Tibial nerve (tissue), 4 donors: ENCODE measurements at regions not wholly inside any gene's neighbourhood (a gene's known extent, or its start where the extent isn't known, plus 50 kb on each side); places are given as distances from the start of the nearest gene placed in this dataset.

Experiments used
- DNase-seq, 2 donors: peaks; one replicate each; pipeline ENCODE4 v3.0.0-alpha.2; 2019; ENCODE audit warnings: low spot score in 2 of 2
- H3K27ac ChIP-seq, 4 donors: fragments of 200-600 bp; sonication (generic) in 3 of 4; one replicate each; pipeline ENCODE4 v1.5.1; 2017 to 2019; ENCODE audit warnings: mild to moderate bottlenecking in 1 of 4
- H3K27me3 ChIP-seq, 2 donors: fragments of 200-600 bp; sonication (generic) in 1 of 2; one replicate each; pipeline versions ENCODE4 v1.5.1 to v1.6.0; 2017 to 2019
- H3K36me3 ChIP-seq, 3 donors: fragments of 200-600 bp; sonication (generic); one replicate each; pipeline ENCODE4 v1.5.1; 2018 to 2019
- H3K4me1 ChIP-seq, 4 donors: fragments of 200-600 bp; sonication (generic) in 3 of 4; one replicate each; pipeline ENCODE4 v1.5.1; 2017 to 2019
- H3K4me3 ChIP-seq, 4 donors: fragments of 200-600 bp; sonication (generic) in 3 of 4; one replicate each; pipeline ENCODE4 v1.5.1; 2017 to 2019; ENCODE audit warnings: mild to moderate bottlenecking in 1 of 4, moderate library complexity in 1 of 4
- H3K9me3 ChIP-seq, 4 donors: fragments of 200-600 bp; sonication (generic) in 3 of 4; one replicate each; pipeline ENCODE4 v1.5.1; 2017 to 2019
- CTCF ChIP-seq, 5 experiments: fragments of 200-600 bp in 3 of 5; fragments of 450-650 bp in 2 of 5; sonication (generic) in 3 of 5; IDR thresholded peaks; one replicate each; pipeline ENCODE4 v1.5.1; 2016 to 2019; ENCODE audit warnings: antibody characterized with exemption in 5 of 5, mild to moderate bottlenecking in 3 of 5, moderate library complexity in 2 of 5
- EP300 ChIP-seq, 2 donors: sonication (generic); formaldehyde crosslinking; IDR thresholded peaks; one replicate each; pipeline ENCODE4 v1.6.1; 2017; ENCODE audit warnings: antibody characterized with exemption in 2 of 2, mild to moderate bottlenecking in 1 of 2
- POLR2A ChIP-seq, 2 donors: fragments of 450-650 bp; IDR thresholded peaks; one replicate each; pipeline ENCODE4 v1.6.1; 2017; ENCODE audit warnings: antibody characterized with exemption in 2 of 2, mild to moderate bottlenecking in 2 of 2, moderate library complexity in 2 of 2
- WGBS, 2 donors: methylation state at CpG; one replicate each; pipeline ENCODE4 v1.1.5; 2018; 5-methylcytosine and 5-hydroxymethylcytosine counted together

DNA sequence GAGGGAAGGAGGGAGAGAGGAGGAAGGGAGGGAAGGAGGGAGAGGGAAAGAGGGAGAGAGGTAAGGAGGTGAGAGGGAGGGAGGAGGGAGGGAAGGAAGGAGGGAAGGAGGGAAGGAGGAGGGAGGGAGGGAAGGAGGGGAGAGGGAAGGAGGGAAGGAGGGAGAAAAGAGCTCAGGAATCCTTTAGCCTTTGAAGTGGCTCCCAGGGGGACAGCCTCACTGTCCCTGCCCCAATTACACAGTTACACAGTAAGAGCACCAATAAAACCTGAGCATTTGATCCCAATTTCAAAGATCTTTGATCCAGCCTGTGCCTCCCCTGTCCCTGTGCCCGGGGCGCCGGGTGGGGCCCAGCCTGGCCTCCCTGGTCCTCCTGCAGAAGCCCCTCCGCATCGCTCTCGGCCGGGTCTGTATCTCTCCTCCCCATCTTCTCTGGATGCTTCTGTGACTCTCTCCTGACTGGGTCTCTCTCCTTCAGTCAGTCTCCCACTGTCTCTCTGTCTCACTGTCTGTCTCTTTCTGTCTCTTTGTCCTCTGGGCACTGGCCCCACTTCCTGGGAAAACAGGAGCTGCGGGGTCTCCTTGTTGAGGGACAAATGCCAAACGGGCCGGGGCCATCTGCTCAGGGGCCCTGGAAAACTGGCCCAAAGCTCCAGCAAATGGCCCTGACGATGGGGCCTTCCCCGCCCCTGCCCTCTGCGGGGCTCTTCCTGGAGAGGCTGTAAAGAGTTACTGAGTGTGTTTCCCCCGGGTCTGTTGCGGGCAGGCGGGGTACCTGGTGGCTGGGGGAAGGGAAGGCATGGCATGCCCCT is 54.2 kb upstream of the EGFL7 start:
- H3K4me3 ChIP-seq, result no peak overlapping the region
- no peaks in the 10 kb centered on the region for H3K36me3 ChIP-seq
- H3K9me3 ChIP-seq, result no peaks in the 10 kb centered on the region
- peak overlapping the region in 1 of 4 donors; percentile 31 for H3K27ac ChIP-seq
- H3K4me1 ChIP-seq, result peaks cover 0 to 65% (median 23%) of the 10 kb centered on the region in 4 donors
- H3K27me3 ChIP-seq, result peaks cover 0 to 3% of the 10 kb centered on the region in 2 donors
- DNase-seq, result no peak
- TF ChIP-seq EP300 (IDR thresholded peaks at IDR 0.05), result no peak
- no peak for TF ChIP-seq POLR2A (IDR thresholded peaks at IDR 0.05)
- no peak for TF ChIP-seq CTCF (IDR thresholded peaks at IDR 0.05)
- WGBS, 2 donors, result 68 to 69% methylated on average over 15 to 16 of the region's 16 CpGs

DNA sequence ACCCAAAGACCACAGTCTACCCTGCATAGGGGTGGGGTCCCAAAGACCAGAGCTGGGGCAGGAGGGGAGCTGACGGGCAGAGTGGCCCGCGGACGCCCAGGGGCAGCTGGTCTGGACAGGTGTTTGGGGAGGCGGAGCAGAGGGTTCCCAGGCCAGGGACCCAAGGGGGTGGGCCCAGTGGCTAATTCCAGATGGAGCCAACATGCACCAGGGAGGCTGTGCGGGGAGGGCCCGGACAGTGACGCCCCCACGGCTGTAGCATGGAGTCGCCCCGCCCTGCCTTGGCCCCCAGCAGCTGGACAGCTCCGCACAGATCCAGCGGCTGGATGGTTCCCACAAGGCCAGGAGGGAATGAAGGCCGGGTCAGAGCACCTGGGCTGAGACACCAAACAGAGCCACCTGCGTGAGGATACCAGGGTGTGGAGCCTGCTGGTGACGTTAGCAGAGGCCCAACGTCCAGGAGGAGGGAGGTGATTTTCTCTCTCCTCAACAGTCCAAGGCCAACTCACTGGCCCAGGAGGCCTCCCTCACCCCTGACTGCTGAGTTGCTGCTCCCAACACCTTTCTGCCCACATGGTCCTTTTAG is 55.3 kb upstream of the EGFL7 start:
- peak overlapping the region in 1 of 4 donors; percentile 53 for H3K27ac ChIP-seq
- TF ChIP-seq CTCF (IDR thresholded peaks at IDR 0.05), result no peak
- no peak for TF ChIP-seq POLR2A (IDR thresholded peaks at IDR 0.05)
- no peak for TF ChIP-seq EP300 (IDR thresholded peaks at IDR 0.05)
- peaks cover 0 to 74% (median 31%) of the 10 kb centered on the region in 4 donors for H3K4me1 ChIP-seq
- H3K4me3 ChIP-seq, result no peak overlapping the region
- H3K27me3 ChIP-seq, result peaks cover 0 to 3% of the 10 kb centered on the region in 2 donors
- WGBS, 2 donors, result 81 to 88% methylated on average over 11 to 16 of the region's 17 CpGs
- DNase-seq, result no peak
- H3K9me3 ChIP-seq, result no peaks in the 10 kb centered on the region
- no peaks in the 10 kb centered on the region for H3K36me3 ChIP-seq

DNA sequence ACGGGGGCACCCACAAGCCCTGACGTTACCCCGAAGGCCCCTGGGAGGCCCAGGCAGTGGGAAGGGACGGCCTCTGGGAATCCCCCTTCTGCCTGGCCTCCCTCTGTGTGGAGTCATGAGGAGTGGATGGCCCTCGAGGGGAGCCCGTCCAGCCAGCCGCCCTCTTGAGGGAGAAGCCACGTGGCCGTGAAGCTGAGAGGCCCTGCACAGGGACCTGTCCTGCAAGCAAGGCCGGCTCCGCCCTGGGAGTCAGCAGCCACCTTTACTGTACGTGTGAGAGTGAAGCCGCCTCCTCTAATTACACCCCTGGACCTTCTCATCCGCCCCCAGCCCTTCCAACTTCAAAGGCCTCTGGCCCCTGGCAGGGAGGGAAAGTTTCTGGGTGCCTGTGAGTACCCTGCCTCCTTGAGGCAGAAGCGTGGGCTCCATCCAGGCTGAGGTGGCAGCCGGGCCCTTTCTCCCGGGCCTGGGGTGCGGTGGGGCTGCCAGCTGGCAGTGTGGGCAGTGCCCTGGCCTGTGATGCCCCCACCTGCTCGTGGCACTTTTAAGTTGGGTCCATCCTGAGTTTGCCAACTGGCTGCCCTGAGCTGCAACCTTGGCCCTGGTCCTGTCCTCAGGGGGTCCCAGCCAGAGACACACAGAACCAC is 55.9 kb upstream of the EGFL7 start:
- DNase-seq, result no peak
- no peak for TF ChIP-seq POLR2A (IDR thresholded peaks at IDR 0.05)
- TF ChIP-seq CTCF (IDR thresholded peaks at IDR 0.05), result no peak
- no peak for TF ChIP-seq EP300 (IDR thresholded peaks at IDR 0.05)
- H3K27ac ChIP-seq, result peak overlapping the region in 2 of 4 donors; percentile 28 to 53
- H3K4me3 ChIP-seq, result no peak overlapping the region
- peaks cover 0 to 80% (median 35%) of the 10 kb centered on the region in 4 donors for H3K4me1 ChIP-seq
- no peaks in the 10 kb centered on the region for H3K36me3 ChIP-seq
- 67 to 68% methylated on average over 12 to 18 of the region's 19 CpGs for WGBS, 2 donors
- H3K27me3 ChIP-seq, result peaks cover 0 to 3% of the 10 kb centered on the region in 2 donors
- H3K9me3 ChIP-seq, result no peaks in the 10 kb centered on the region

DNA sequence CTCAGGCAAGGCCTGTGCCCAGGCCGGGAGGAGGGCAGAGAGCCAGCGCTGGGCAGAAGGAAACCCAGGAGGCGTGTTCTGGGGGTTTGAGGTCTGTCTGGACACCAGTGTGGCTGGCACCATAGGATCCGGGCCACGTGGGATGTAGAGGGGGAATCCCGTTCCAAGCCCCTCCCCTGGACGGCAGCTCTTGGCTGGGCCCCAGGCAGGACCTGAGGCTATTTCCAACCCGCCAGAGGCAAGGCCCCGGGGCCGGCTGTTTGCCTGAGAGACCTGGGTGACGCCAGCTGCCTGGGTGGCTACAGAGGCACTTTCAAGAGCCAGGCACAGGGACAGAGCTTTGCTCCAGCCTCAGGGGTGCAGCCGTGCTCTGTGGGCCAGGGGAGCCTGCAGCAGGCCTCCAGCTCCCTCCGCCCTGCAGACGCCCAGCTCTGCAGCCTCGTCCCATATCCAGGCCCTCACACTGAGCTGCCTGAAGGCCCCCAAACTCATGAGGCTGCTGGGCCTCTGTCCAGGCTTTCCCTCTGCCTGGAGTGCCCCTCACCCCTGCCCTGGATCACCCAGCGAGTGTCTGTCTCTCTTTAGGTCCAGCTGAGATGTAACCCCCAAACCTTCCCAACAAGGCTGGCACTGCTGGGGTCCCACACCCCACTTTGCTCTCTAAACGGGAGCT is 56.6 kb upstream of the EGFL7 start:
- TF ChIP-seq EP300 (IDR thresholded peaks at IDR 0.05) (no peak), POLR2A (IDR thresholded peaks at IDR 0.05) (no peak), CTCF (IDR thresholded peaks at IDR 0.05) (no peak)
- no peak for DNase-seq
- H3K4me1 ChIP-seq, result peaks cover 0 to 84% (median 35%) of the 10 kb centered on the region in 4 donors
- H3K27me3 ChIP-seq, result peaks cover 0 to 3% of the 10 kb centered on the region in 2 donors
- WGBS, 2 donors, result 39 to 44% methylated on average over 13 of the region's 17 CpGs
- no peaks in the 10 kb centered on the region for H3K36me3 ChIP-seq
- no peak overlapping the region for H3K4me3 ChIP-seq
- H3K9me3 ChIP-seq, result no peaks in the 10 kb centered on the region
- H3K27ac ChIP-seq, result peak overlapping the region in 2 of 4 donors; percentile 28 to 53
